ENCODE measurements at regions not wholly inside any gene's neighbourhood (a gene's known extent, or its start where the extent isn't known, plus 50 kb on each side); places are given as distances from the start of the nearest gene placed in this dataset.

- no peak for TF ChIP-seq CTCF (IDR thresholded peaks at IDR 0.05)
- no peak for TF ChIP-seq POLR2A (IDR thresholded peaks at IDR 0.05)
Measured at GRCh38 chr5:42940853-42941252, 99.3 kb downstream of the ANXA2R start.

All from uterus (tissue), 2 donors.